Stomach (tissue), 8 donors: ENCODE measurements at regions not wholly inside any gene's neighbourhood (a gene's known extent, or its start where the extent isn't known, plus 50 kb on each side); places are given as distances from the start of the nearest gene placed in this dataset.
"Not testable (repeated sequence)": the region's sequence is repeated elsewhere in the genome, so short reads cannot be mapped to it uniquely, and the experiment has no call there.

ENCODE experiments used
- DNase-seq, 2 donors: peaks; one replicate each; pipeline versions ENCODE4 v3.0.0 to v3.0.0-alpha.2; 2013 to 2019
- H3K27ac ChIP-seq, 5 donors: fragments of 200-600 bp in 4 of 5; sonication (generic) in 4 of 5; one replicate each; pipeline ENCODE4 v1.5.1; 2013 to 2019; ENCODE audit warnings: mild to moderate bottlenecking in 1 of 5, moderate library complexity in 1 of 5
- H3K27me3 ChIP-seq, 3 donors: fragments of 200-600 bp; sonication (generic); one replicate each; pipeline ENCODE4 v1.5.1; 2017 to 2019; ENCODE audit warnings: mixed run types in 1 of 3
- H3K36me3 ChIP-seq, 4 donors: fragments of 200-600 bp; sonication (generic); 1 replicate in 3 of 4; 2 replicates in 1 of 4; pipeline ENCODE4 v1.5.1; 2016 to 2019
- H3K4me1 ChIP-seq, 4 donors: fragments of 200-600 bp; sonication (generic); one replicate each; pipeline ENCODE4 v1.5.1; 2016 to 2019
- H3K4me3 ChIP-seq, 4 donors: fragments of 200-600 bp; sonication (generic) in 3 of 4; one replicate each; pipeline ENCODE4 v1.5.1; 2016 to 2019; ENCODE audit warnings: mild to moderate bottlenecking in 1 of 4
- H3K9me3 ChIP-seq, 4 donors: fragments of 200-600 bp; sonication (generic); one replicate each; pipeline ENCODE4 v1.5.1; 2016 to 2019
- CTCF ChIP-seq, 7 experiments: fragments of 450-650 bp in 4 of 7; fragments of 200-600 bp in 3 of 7; sonication (generic) in 3 of 7; IDR thresholded peaks; one replicate each; pipeline ENCODE4 v1.5.1; 2016 to 2019; ENCODE audit warnings: antibody characterized with exemption in 7 of 7, control low read depth in 2 of 7, mild to moderate bottlenecking in 1 of 7
- EP300 ChIP-seq: sonication (generic); formaldehyde crosslinking; IDR thresholded peaks from one replicate; pipeline ENCODE4 v1.6.1; 2017; ENCODE audit warnings: antibody characterized with exemption
- POLR2A ChIP-seq, 4 donors: fragments of 450-650 bp; IDR thresholded peaks; one replicate each; pipeline ENCODE4 v1.6.1; 2016; ENCODE audit warnings: antibody characterized with exemption in 4 of 4, control low read depth in 2 of 4, mild to moderate bottlenecking in 1 of 4, moderate library complexity in 1 of 4
- POLR2AphosphoS5 ChIP-seq, 3 donors: sonication (generic); formaldehyde crosslinking; IDR thresholded peaks; one replicate each; pipeline ENCODE4 v1.6.1; 2016; ENCODE audit warnings: antibody characterized with exemption in 3 of 3
- WGBS, 5 donors: extraction: QIAGEN DNeasy Blood & Tissue Kit in 3 of 5; methylation state at CpG; one replicate each; pipeline versions ENCODE4 v1.1.5 to v1.1.7; 2013 to 2018; 5-methylcytosine and 5-hydroxymethylcytosine counted together
- intact Hi-C: fragments of 100-400 bp; cut with DNase I; formaldehyde crosslinking; loops from one replicate; pipeline ENCODE4 v1.15.1; 2023; ENCODE audit warnings: low total_unique reads
- donor health status: healthy with polysubstance abuse.
- donor health status: Bipolar disorder and iron deficiency.
- donor health status: healthy.

GRCh38 chr1:103441342-103441741 lies 84.2 kb upstream of the RNPC3 start:
- no peak for TF ChIP-seq CTCF (IDR thresholded peaks at IDR 0.05)
- TF ChIP-seq POLR2A (IDR thresholded peaks at IDR 0.05), result no peak
- TF ChIP-seq POLR2AphosphoS5 (IDR thresholded peaks at IDR 0.05), result no peak
- no peak for TF ChIP-seq EP300
- no peaks in the 10 kb centered on the region for H3K36me3 ChIP-seq
- intact Hi-C loops, result no loop called here
- H3K27me3 ChIP-seq, result no peaks in the 10 kb centered on the region
- no peaks in the 10 kb centered on the region for H3K4me1 ChIP-seq
- 47 to 53% (median 50%) methylated on average over 3 of the region's 3 CpGs for WGBS, 5 donors
- no peak overlapping the region for H3K4me3 ChIP-seq
- no peak overlapping the region for H3K27ac ChIP-seq
- H3K9me3 ChIP-seq, result no peaks in the 10 kb centered on the region
- DNase-seq, result no peak

- H3K9me3 ChIP-seq, DNase-seq, H3K4me1 ChIP-seq, H3K36me3 ChIP-seq, H3K4me3 ChIP-seq, H3K27ac ChIP-seq, H3K27me3 ChIP-seq, intact Hi-C loops: not testable (repeated sequence)
- 70 to 83% (median 79%) methylated on average over 4 of the region's 4 CpGs for WGBS, 5 donors
Measured at GRCh38 chr1:103436568-103437100, 88.9 kb upstream of the RNPC3 start.

DNA sequence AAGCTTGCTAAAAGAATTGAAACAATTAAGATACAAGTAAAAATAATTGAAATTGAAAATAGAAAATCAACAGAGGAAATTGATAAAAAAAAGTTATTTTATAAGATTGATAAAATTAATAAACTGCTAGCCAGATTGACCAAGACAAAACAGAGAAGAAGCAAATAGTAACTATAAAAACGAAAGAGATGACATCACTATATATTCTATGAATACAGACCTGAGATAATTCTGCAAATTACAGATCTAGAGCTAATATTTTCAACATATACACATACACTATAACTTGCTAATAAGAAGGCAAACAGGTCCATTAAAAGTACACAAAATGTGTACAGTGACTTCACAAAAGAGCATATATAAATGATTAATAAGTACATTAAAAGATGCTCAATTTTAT lies 90.1 kb upstream of the RNPC3 start:
- no peak for DNase-seq
- TF ChIP-seq CTCF (IDR thresholded peaks at IDR 0.05) (no peak), POLR2A (IDR thresholded peaks at IDR 0.05) (no peak), POLR2AphosphoS5 (IDR thresholded peaks at IDR 0.05) (no peak), EP300 (no peak)
- 42 to 66% (median 61%) methylated on average over 1 of the region's 1 CpG for WGBS, 5 donors
- no peak overlapping the region for H3K27ac ChIP-seq
- no peaks in the 10 kb centered on the region for H3K36me3 ChIP-seq
- H3K4me1 ChIP-seq, result no peaks in the 10 kb centered on the region
- H3K27me3 ChIP-seq, result no peaks in the 10 kb centered on the region
- no peak overlapping the region for H3K4me3 ChIP-seq
- intact Hi-C loops, result no loop called here
- peaks cover 0 to 6% (median 0%) of the 10 kb centered on the region in 4 donors for H3K9me3 ChIP-seq

- intact Hi-C loops, result no loop called here
- DNase-seq, result no peak
- 81 to 86% (median 86%) methylated on average over 2 of the region's 2 CpGs for WGBS, 5 donors
- H3K27ac ChIP-seq, result no peak overlapping the region
- peaks cover 0 to 6% (median 0%) of the 10 kb centered on the region in 4 donors for H3K9me3 ChIP-seq
- no peak overlapping the region for H3K4me3 ChIP-seq
- no peaks in the 10 kb centered on the region for H3K4me1 ChIP-seq
- TF ChIP-seq CTCF (IDR thresholded peaks at IDR 0.05), result no peak
- no peak for TF ChIP-seq POLR2AphosphoS5 (IDR thresholded peaks at IDR 0.05)
- no peak for TF ChIP-seq POLR2A (IDR thresholded peaks at IDR 0.05)
- no peak for TF ChIP-seq EP300
- no peaks in the 10 kb centered on the region for H3K27me3 ChIP-seq
- H3K36me3 ChIP-seq, result no peaks in the 10 kb centered on the region
Measured at GRCh38 chr1:103424650-103425049, 100.8 kb upstream of the RNPC3 start.

- Histone ChIP-seq H3K4me1 (no peaks in the 10 kb centered on the region), H3K27ac (no peak overlapping the region), H3K36me3 (no peaks in the 10 kb centered on the region), H3K27me3 (no peaks in the 10 kb centered on the region), H3K9me3 (no peaks in the 10 kb centered on the region), H3K4me3 (no peak overlapping the region)
- intact Hi-C loops, result no loop called here
- 53 to 69% (median 64%) methylated on average over 1 of the region's 1 CpG for whole genome bisulfite sequencing, 5 donors
- DNase-seq, result no peak
- TF ChIP-seq POLR2AphosphoS5 (IDR thresholded peaks at IDR 0.05) (no peak), POLR2A (IDR thresholded peaks at IDR 0.05) (no peak), CTCF (IDR thresholded peaks at IDR 0.05) (no peak), EP300 (no peak)
Measured at GRCh38 chr1:103416681-103417286, 108.7 kb upstream of the RNPC3 start.
